Activated T-helper 2 cell treated with anti-CD3 and anti-CD28 coated beads, Interferon-gamma antibody, Interleukin-2, Interleukin-4, amounts not matched to agents 10 μg/mL and 5 μg/mL and 100 μg/mL, durations not matched to agents 14 hours and 24 hours and 36 hours (primary cell): ENCODE measurements at regions not wholly inside any gene's neighbourhood (a gene's known extent, or its start where the extent isn't known, plus 50 kb on each side); places are given as distances from the start of the nearest gene placed in this dataset.
"Not testable (repeated sequence)": the region's sequence is repeated elsewhere in the genome, so short reads cannot be mapped to it uniquely, and the experiment has no call there.

Source experiments
- DNase-seq: peaks from one replicate; pipeline ENCODE4 v3.0.0; 2021; ENCODE audit warnings: low spot score
- H3K27ac Mint-ChIP-seq: one replicate; pipeline ENCODE4 v1.8.0; 2021; ENCODE audit warnings: mixed read lengths
- H3K27me3 Mint-ChIP-seq: one replicate; pipeline ENCODE4 v1.8.0; 2021; ENCODE audit warnings: low read depth, mixed read lengths
- H3K36me3 Mint-ChIP-seq: one replicate; pipeline ENCODE4 v1.8.0; 2021; ENCODE audit warnings: low read depth, mixed read lengths
- H3K4me1 Mint-ChIP-seq: one replicate; pipeline ENCODE4 v1.8.0; 2021; ENCODE audit warnings: low read depth, mixed read lengths
- H3K4me3 Mint-ChIP-seq: one replicate; pipeline ENCODE4 v1.8.0; 2021; ENCODE audit warnings: low read depth, mild to moderate bottlenecking, moderate library complexity, mixed read lengths
- H3K9me3 Mint-ChIP-seq: one replicate; pipeline ENCODE4 v1.8.0; 2021; ENCODE audit warnings: mixed read lengths
- intact Hi-C: fragments of 100-400 bp; cut with micrococcal nuclease; formaldehyde crosslinking; loops from one replicate; pipeline ENCODE4 v1.15.1; 2023

- H3K27ac Mint-ChIP-seq, intact Hi-C loops: not testable (repeated sequence)
Measured at GRCh38 chr12:54105809-54106208, 52.2 kb downstream of the HOXC4 start.

DNA sequence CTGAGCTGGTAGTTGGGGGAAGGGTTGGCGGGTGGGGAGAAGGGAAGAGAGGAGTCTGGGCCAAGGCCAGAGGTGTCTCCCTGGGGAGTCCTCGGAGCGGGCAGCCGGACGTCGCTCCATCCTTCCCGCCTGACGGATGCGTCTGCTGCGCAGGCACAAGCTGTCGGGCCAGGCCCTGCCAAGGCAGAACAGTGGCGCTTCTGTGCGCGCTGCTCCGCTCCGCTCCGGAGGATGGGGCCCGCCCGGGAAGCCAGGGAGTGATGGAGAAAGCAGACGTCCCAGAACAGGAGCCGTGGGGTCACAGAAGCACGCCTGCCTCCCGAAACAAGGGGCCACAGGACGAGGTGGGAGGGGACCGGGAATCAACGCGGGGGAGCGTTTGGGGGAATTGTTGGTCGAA is 52.6 kb downstream of the HOXC4 start:
- H3K4me3 Mint-ChIP-seq, H3K4me1 Mint-ChIP-seq, H3K27ac Mint-ChIP-seq, DNase-seq, intact Hi-C loops, H3K9me3 Mint-ChIP-seq, H3K36me3 Mint-ChIP-seq: not testable (repeated sequence)
- H3K27me3 Mint-ChIP-seq, result peaks cover 61% of the 10 kb centered on the region

More at GRCh38 chr12:54105809-54106208, 52.2 kb downstream of the HOXC4 start:
- DNase-seq, H3K9me3 Mint-ChIP-seq, H3K36me3 Mint-ChIP-seq, H3K4me3 Mint-ChIP-seq, H3K4me1 Mint-ChIP-seq: not testable (repeated sequence)
- peaks cover 62% of the 10 kb centered on the region for H3K27me3 Mint-ChIP-seq

GRCh38 chr12:54106803-54107579 is 53.4 kb downstream of the HOXC4 start:
- intact Hi-C loops, H3K9me3 Mint-ChIP-seq, H3K4me1 Mint-ChIP-seq: not testable (repeated sequence)

DNA sequence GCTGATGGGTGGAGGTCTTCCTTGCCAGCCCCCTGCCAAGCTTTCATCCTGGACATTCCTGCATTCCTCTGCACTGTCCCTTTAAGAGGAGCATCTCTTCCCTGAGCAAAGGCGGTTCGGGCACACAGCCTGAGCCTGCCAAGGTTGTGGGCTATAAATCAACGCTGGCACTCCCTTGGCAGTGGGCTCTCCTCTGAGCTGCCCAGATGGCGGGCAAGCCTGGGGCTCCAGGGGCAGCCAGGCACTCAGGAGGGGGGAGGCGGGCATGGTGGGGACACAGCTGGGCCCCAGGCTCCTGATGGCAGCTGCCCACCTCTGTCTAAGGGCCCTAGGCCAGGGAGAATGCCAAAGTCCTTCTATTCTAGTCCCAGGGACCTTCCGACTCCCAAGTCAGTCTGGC is 58.7 kb downstream of the HOXC4 start:
- intact Hi-C loops, H3K27ac Mint-ChIP-seq, DNase-seq, H3K4me3 Mint-ChIP-seq, H3K4me1 Mint-ChIP-seq, H3K36me3 Mint-ChIP-seq, H3K9me3 Mint-ChIP-seq: not testable (repeated sequence)
- H3K27me3 Mint-ChIP-seq, result peaks cover 30% of the 10 kb centered on the region

More at GRCh38 chr12:54106803-54107579, 53.4 kb downstream of the HOXC4 start:
- H3K27me3 Mint-ChIP-seq, result peaks cover 56% of the 10 kb centered on the region
- H3K27ac Mint-ChIP-seq, H3K4me3 Mint-ChIP-seq, DNase-seq, H3K36me3 Mint-ChIP-seq: not testable (repeated sequence)

GRCh38 chr12:54116055-54116454 is 62.4 kb downstream of the HOXC4 start:
- H3K4me3 Mint-ChIP-seq, H3K9me3 Mint-ChIP-seq, H3K4me1 Mint-ChIP-seq, DNase-seq, H3K36me3 Mint-ChIP-seq, H3K27ac Mint-ChIP-seq, intact Hi-C loops: not testable (repeated sequence)
- peaks cover 36% of the 10 kb centered on the region for H3K27me3 Mint-ChIP-seq

DNA sequence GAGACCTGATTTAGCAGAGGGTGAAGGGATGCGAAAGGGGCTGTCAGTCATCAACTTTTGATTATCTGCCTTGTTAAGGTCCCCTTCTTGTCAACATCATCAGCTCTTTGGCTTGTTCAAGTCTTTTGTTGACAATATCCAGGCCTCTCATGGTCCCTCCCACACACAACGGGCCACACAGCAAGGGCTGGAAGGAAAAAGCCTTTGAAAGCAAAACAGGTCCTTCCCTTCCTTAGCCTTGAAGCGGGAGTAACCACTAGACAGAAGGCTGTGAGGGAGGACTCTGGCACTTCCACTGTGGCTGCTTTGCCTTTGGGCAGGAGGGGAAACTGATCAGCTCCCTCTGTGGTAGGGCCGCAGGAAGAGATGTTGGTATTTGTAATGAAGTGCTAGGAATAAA is 63.8 kb downstream of the HOXC4 start:
- H3K36me3 Mint-ChIP-seq, DNase-seq, H3K9me3 Mint-ChIP-seq, intact Hi-C loops, H3K4me1 Mint-ChIP-seq, H3K27ac Mint-ChIP-seq, H3K4me3 Mint-ChIP-seq: not testable (repeated sequence)
- peaks cover 44% of the 10 kb centered on the region for H3K27me3 Mint-ChIP-seq

DNA sequence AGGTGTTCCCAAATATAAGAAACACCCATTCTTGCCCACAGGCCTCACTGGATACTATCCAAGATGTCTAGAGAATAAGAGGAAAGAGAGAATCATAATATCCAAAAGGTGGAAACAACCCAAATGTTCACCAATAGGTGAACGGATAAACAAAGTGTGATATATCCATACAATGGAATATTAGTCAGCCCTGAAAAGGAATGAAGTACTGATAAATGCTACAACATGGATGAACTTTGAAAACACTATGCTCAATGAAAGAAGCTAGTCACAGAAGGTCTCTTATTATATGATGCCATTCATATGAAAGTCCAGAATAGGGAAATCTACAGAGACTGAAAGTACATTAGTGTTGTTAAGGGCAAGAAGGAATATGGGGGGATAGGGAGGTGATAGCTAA is 65.4 kb downstream of the HOXC4 start:
- H3K9me3 Mint-ChIP-seq, DNase-seq, intact Hi-C loops, H3K36me3 Mint-ChIP-seq, H3K4me3 Mint-ChIP-seq, H3K27ac Mint-ChIP-seq, H3K4me1 Mint-ChIP-seq: not testable (repeated sequence)
- H3K27me3 Mint-ChIP-seq, result peaks cover 60% of the 10 kb centered on the region

- not testable (repeated sequence) for H3K27ac Mint-ChIP-seq, H3K9me3 Mint-ChIP-seq, DNase-seq, H3K36me3 Mint-ChIP-seq, H3K4me1 Mint-ChIP-seq, H3K4me3 Mint-ChIP-seq
- peaks cover 88% of the 10 kb centered on the region for H3K27me3 Mint-ChIP-seq
- intact Hi-C loops, result loop anchor here (10.0 kb wide), 1 partner anchor 69 kb away; the partner anchor contains the start of gene HOXC4
Measured at GRCh38 chr12:54123981-54124380, 64.8 kb downstream of the SMUG1 start.

DNA sequence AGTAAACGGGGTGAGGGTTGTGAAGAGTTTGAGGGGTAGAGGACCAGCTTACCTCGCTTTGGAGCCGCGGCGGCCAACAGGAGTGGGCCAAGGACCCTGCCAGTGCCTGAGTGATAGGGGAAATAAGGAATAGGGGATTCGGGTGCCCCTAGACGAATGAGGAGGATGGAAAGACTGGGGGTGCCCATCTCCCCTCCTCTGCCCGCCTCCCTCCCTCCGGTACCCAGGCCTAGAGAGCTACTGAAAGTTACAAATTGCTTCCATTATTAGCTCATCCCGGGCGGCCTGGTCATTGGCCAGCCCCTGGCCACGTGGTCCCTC is 63.1 kb downstream of the SMUG1 start:
- intact Hi-C loops, result loop anchor here (10.0 kb wide), 1 partner anchor 71 kb away; the partner anchor contains the start of gene HOXC4
- not testable (repeated sequence) for H3K36me3 Mint-ChIP-seq, H3K4me3 Mint-ChIP-seq, H3K9me3 Mint-ChIP-seq, H3K4me1 Mint-ChIP-seq, H3K27ac Mint-ChIP-seq, DNase-seq
- H3K27me3 Mint-ChIP-seq, result peaks cover 89% of the 10 kb centered on the region

GRCh38 chr12:54126029-54126695 is 62.6 kb downstream of the SMUG1 start:
- Mint-ChIP-seq H3K4me3 (no peak overlapping the region), H3K9me3 (no peaks in the 10 kb centered on the region), H3K27ac (no peak overlapping the region), H3K36me3 (no peaks in the 10 kb centered on the region), H3K4me1 (no peaks in the 10 kb centered on the region), H3K27me3 (peaks cover 89% of the 10 kb centered on the region)
- DNase-seq, result no peak
- intact Hi-C loops, result loop anchor here (10.0 kb wide), 1 partner anchor 71 kb away; the partner anchor contains the start of gene HOXC4

DNA sequence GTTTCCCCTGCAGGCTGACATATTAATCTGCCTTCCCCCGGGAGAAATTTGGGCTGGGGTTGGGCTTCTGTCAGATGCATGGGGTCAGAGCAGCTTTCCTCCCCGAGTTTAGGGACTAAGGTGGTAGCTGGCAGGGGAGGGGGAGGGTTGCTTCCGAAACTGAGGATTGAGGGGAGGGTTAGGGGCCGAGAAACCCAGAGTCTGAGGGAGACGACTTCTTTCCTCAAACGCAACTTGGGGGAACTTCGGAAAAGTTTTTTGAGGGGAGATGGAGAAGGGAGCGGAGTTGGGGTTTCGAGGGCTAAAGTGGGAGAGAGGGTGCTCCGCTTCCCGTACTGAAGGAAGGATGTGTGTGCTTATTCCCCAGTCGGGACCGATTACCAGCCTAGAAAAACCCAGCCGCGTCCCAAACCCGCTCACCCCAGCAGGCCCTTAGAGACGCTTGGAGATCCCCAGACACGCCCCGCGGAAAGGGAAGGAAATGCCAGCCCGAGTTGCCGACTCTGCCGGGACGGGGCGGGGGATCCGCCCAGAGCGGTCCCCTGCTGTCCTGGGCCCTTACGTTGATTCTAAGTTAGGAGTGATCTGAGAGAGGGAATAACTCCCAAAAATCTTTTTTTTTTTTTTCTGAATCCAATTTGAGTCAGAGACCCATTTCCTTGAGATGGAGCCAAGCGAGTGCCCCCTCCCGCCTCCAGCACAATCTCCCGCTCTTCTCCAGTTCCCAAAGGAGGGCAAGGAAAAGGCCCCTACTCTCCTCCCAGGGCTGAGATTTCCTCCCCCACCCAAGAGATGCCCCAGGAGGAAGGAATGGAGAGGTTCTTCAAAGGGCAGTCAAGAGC is 61.9 kb downstream of the SMUG1 start:
- no peak overlapping the region for H3K27ac Mint-ChIP-seq
- no peak overlapping the region for H3K4me3 Mint-ChIP-seq
- H3K36me3 Mint-ChIP-seq, result no peaks in the 10 kb centered on the region
- peaks cover 84% of the 10 kb centered on the region for H3K27me3 Mint-ChIP-seq
- no peaks in the 10 kb centered on the region for H3K4me1 Mint-ChIP-seq
- intact Hi-C loops, result loop anchor here (10.0 kb wide), 1 partner anchor 72 kb away; the partner anchor contains the start of gene HOXC4
- H3K9me3 Mint-ChIP-seq, result no peaks in the 10 kb centered on the region
- no peak for DNase-seq

- Mint-ChIP-seq H3K9me3 (no peaks in the 10 kb centered on the region), H3K27ac (no peak overlapping the region), H3K4me3 (no peak overlapping the region), H3K4me1 (no peaks in the 10 kb centered on the region), H3K27me3 (peaks cover 83% of the 10 kb centered on the region), H3K36me3 (no peaks in the 10 kb centered on the region)
- intact Hi-C loops, result loop anchor here (2.0 to 10.0 kb wide), 2 partner anchors 73 to 187 kb away; partner anchors contain the start of gene HOXC4
- DNase-seq, result no peak
Measured at GRCh38 chr12:54127538-54128259, 61.1 kb downstream of the SMUG1 start.
